ENCODE measurements at regions not wholly inside any gene's neighbourhood (a gene's known extent, or its start where the extent isn't known, plus 50 kb on each side); places are given as distances from the start of the nearest gene placed in this dataset.

- Mint-ChIP-seq H3K36me3 (no peaks in the 10 kb centered on the region), H3K9me3 (no peaks in the 10 kb centered on the region), H3K27ac (no peak overlapping the region), H3K4me3 (no peak overlapping the region), H3K4me1 (peaks cover 9% of the 10 kb centered on the region), H3K27me3 (ENCODE audit: insufficient read depth, low read depth) (no peaks in the 10 kb centered on the region)
- Histone ChIP-seq H3K79me2 (ENCODE audit: low read depth) (no peaks in the 10 kb centered on the region), H3K27ac (no peak overlapping the region), H3F3A (ENCODE audit: low read depth) (no peaks in the 10 kb centered on the region), H3K36me3 (no peaks in the 10 kb centered on the region), H3K9me3 (ENCODE audit: low read depth) (no peaks in the 10 kb centered on the region), H2AFZ (replicated peaks) (no peak overlapping the region), H3K27me3 (no peaks in the 10 kb centered on the region), H3K4me3 (no peak overlapping the region), H4K20me1 (ENCODE audit: low read depth) (no peaks in the 10 kb centered on the region), H3K9ac (no peak overlapping the region), H3K4me2 (no peak overlapping the region), H3K4me1 (no peaks in the 10 kb centered on the region)
- DNase-seq (ENCODE audit: low spot score) = no peak
- TF ChIP-seq EZH2 (IDR thresholded peaks at IDR 0.05) (no peak), CTCF (IDR thresholded peaks at IDR 0.05) (no peak), EZH2phosphoT487 (IDR thresholded peaks at IDR 0.05) (no peak)
Observed at GRCh38 chr11:79758325-79758724, 317.5 kb upstream of the TENM4 start.

GRCh38 chr11:79747406-79747805, 306.6 kb upstream of the TENM4 start:
- Histone ChIP-seq H3K79me2 (ENCODE audit: low read depth) (no peaks in the 10 kb centered on the region), H3K27me3 (no peaks in the 10 kb centered on the region), H3K27ac (no peak overlapping the region), H3K9ac (no peak overlapping the region), H4K20me1 (ENCODE audit: low read depth) (no peaks in the 10 kb centered on the region), H3K9me3 (ENCODE audit: low read depth) (no peaks in the 10 kb centered on the region), H3K4me3 (no peak overlapping the region), H3K4me1 (no peaks in the 10 kb centered on the region), H3F3A (ENCODE audit: low read depth) (no peaks in the 10 kb centered on the region), H2AFZ (replicated peaks) (no peak overlapping the region), H3K4me2 (no peak overlapping the region), H3K36me3 (no peaks in the 10 kb centered on the region)
- no peaks in the 10 kb centered on the region for H3K27me3 Mint-ChIP-seq (ENCODE audit: insufficient read depth, low read depth)
- H3K4me3 Mint-ChIP-seq = no peak overlapping the region
- DNase-seq (ENCODE audit: low spot score) = no peak
- no peak overlapping the region for H3K27ac Mint-ChIP-seq
- peaks cover under 1% of the 10 kb centered on the region for H3K9me3 Mint-ChIP-seq
- H3K36me3 Mint-ChIP-seq = no peaks in the 10 kb centered on the region
- no peaks in the 10 kb centered on the region for H3K4me1 Mint-ChIP-seq
- TF ChIP-seq EZH2 (IDR thresholded peaks at IDR 0.05) (no peak), CTCF (IDR thresholded peaks at IDR 0.05) (no peak), EZH2phosphoT487 (IDR thresholded peaks at IDR 0.05) (no peak)

GRCh38 chr11:79744941-79745340, 304.1 kb upstream of the TENM4 start:
- Histone ChIP-seq H3K36me3 (no peaks in the 10 kb centered on the region), H3K4me1 (no peaks in the 10 kb centered on the region), H3K4me3 (no peak overlapping the region), H3K27me3 (no peaks in the 10 kb centered on the region), H3K9ac (no peak overlapping the region), H3K27ac (no peak overlapping the region), H3K79me2 (ENCODE audit: low read depth) (no peaks in the 10 kb centered on the region), H3K4me2 (no peak overlapping the region), H3K9me3 (ENCODE audit: low read depth) (no peaks in the 10 kb centered on the region), H4K20me1 (ENCODE audit: low read depth) (no peaks in the 10 kb centered on the region), H3F3A (ENCODE audit: low read depth) (no peaks in the 10 kb centered on the region), H2AFZ (replicated peaks) (no peak overlapping the region)
- no peaks in the 10 kb centered on the region for H3K4me1 Mint-ChIP-seq
- no peak for DNase-seq (ENCODE audit: low spot score)
- TF ChIP-seq EZH2 (IDR thresholded peaks at IDR 0.05) = no peak
- H3K27me3 Mint-ChIP-seq (ENCODE audit: insufficient read depth, low read depth) = no peaks in the 10 kb centered on the region
- no peak overlapping the region for H3K4me3 Mint-ChIP-seq
- H3K27ac Mint-ChIP-seq = no peak overlapping the region
- H3K36me3 Mint-ChIP-seq = no peaks in the 10 kb centered on the region
- H3K9me3 Mint-ChIP-seq = no peaks in the 10 kb centered on the region

- H3K4me1 ChIP-seq = no peaks in the 10 kb centered on the region
- no peaks in the 10 kb centered on the region for H3K4me1 Mint-ChIP-seq
- no peak overlapping the region for H3K27ac ChIP-seq
- H3K9me3 Mint-ChIP-seq = no peaks in the 10 kb centered on the region
- H3K4me2 ChIP-seq = no peak overlapping the region
- TF ChIP-seq CTCF (IDR thresholded peaks at IDR 0.05) (no peak), EZH2 (IDR thresholded peaks at IDR 0.05) (no peak), EZH2phosphoT487 (IDR thresholded peaks at IDR 0.05) (no peak)
- no peaks in the 10 kb centered on the region for H3K36me3 Mint-ChIP-seq
- no peak overlapping the region for H3K4me3 Mint-ChIP-seq
- DNase-seq (ENCODE audit: low spot score) = no peak
- no peak overlapping the region for H3K9ac ChIP-seq
- H3K4me3 ChIP-seq = no peak overlapping the region
- no peaks in the 10 kb centered on the region for H3K36me3 ChIP-seq
- H3K27me3 Mint-ChIP-seq (ENCODE audit: insufficient read depth, low read depth) = peaks cover 3% of the 10 kb centered on the region
- H2AFZ ChIP-seq (replicated peaks) = no peak overlapping the region
- no peaks in the 10 kb centered on the region for H3K79me2 ChIP-seq (ENCODE audit: low read depth)
- no peaks in the 10 kb centered on the region for H3K27me3 ChIP-seq
- no peaks in the 10 kb centered on the region for H3K9me3 ChIP-seq (ENCODE audit: low read depth)
- no peaks in the 10 kb centered on the region for H4K20me1 ChIP-seq (ENCODE audit: low read depth)
- no peak overlapping the region for H3K27ac Mint-ChIP-seq
- H3F3A ChIP-seq (ENCODE audit: low read depth) = no peaks in the 10 kb centered on the region
Observed at GRCh38 chr11:79742176-79742575, 301.3 kb upstream of the TENM4 start.

All from neural progenitor cell (in vitro differentiated cells).